Activated CD4-positive, alpha-beta T cell treated with anti-CD3 and anti-CD28 coated beads for 1 hour (primary cell): ENCODE measurements at regions not wholly inside any gene's neighbourhood (a gene's known extent, or its start where the extent isn't known, plus 50 kb on each side); places are given as distances from the start of the nearest gene placed in this dataset.

Experiments
- DNase-seq: peaks from one replicate; pipeline ENCODE4 v3.0.0-alpha.2; 2020

DNA sequence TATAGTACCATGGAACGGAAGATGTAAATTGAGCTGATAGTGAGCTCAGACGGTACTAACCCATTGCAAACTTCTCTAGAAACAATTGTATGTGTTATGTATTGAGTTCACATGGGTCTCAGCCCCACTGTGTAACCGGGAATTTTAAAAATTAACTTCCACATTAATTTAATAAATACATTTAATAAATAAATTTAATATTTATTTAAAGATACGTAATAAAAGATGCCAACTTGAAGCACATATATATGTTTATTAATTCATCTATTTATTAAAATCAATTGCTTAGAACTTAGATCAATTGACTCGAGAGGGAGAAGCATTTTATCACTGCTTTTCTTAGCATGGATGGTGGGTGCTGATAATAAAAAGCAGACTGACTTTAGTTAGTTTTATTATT is 170.1 kb upstream of the NPVF start:
- DNase-seq: no peak

DNA sequence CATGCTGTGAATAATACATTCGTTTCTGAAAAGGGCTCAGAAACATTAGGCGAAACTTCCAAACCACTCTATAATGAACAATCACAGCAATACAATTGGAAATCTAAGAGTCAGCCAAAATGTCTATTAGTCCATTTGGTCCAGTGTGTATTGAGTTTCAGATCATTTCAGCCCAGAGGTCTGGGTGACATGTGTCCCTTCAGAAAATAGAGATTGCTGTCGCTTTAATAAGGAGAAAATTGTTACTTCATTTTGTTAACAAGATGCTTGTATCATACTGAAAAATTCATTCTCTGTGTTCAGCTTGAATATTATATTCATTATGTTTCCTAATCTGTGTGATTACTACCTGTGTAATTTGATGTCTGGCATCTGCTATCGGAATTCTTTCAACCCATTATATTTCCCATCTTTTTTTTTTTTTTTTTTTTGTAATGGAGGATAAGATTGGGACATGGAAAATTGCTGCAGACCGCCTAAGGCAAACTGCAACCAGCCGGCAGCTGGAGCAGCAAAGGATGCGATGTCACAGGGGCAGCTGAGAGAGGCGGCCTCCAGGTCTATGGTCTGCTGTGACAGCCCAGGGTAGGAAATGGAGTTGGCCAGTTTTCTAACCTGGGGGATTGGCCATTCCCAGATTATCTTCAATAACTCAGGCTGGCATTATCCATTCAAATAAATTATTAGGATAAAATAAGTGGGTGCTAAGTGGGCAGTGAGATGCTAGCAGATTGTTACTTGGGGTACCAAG is 170.9 kb upstream of the NPVF start:
- no peak for DNase-seq

DNA sequence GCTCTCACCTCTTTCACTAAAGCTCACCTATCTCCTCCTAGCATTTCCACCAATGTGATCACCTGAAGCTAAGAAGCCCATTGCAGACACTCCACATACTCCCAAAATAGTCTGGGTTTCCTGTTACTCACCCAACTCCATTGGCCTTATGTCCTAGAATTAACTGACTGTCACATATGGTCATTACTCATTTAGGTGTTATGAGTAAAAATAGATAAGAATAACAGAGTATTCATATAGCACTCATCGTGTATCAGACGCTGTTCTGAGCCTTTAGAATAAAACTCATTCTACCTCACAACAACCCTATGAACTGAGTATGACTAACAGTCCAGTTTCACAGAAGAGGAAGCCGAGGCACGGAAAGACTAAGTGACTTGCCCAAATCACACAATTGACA is 174.2 kb upstream of the NPVF start:
- DNase-seq: no peak

DNA sequence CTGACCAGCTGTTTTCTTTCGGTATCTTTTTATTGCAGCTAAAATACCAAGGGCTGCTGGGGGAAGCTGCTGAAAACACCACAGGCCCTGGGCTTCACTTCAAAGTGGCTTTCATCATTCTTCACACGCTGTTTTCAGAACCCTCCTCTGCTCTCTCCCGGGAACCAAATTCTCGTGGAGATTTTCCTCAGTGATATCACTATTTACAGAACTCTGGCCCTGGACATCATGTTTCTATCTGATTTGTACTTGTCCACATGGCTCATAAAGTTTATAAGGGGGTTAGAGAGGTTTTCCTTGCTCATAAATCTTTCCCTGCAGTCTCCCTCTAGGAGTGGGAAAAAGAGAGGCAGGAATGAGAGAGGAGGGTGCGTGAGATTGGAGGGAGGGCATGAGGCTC is 177.4 kb upstream of the NPVF start:
- no peak for DNase-seq

DNA sequence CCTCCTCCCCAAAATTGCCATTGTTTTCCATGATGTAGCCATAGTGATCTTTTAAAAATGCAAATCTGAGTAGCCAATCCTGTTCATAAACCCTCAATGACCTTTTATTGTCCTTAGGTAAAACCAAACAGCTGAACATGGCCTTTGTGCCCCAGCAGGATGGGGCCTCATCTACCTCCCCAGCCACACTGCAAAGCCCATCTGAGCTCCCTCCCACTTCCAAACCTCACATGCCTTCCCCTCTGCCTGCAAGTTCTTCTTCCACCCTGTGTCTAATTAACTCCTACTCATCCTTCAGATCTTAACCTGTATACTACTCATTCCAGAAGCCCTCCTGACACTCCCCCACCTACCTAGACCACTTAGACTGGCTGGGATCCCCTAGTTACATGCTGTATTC is 178.8 kb upstream of the NPVF start:
- no peak for DNase-seq

DNA sequence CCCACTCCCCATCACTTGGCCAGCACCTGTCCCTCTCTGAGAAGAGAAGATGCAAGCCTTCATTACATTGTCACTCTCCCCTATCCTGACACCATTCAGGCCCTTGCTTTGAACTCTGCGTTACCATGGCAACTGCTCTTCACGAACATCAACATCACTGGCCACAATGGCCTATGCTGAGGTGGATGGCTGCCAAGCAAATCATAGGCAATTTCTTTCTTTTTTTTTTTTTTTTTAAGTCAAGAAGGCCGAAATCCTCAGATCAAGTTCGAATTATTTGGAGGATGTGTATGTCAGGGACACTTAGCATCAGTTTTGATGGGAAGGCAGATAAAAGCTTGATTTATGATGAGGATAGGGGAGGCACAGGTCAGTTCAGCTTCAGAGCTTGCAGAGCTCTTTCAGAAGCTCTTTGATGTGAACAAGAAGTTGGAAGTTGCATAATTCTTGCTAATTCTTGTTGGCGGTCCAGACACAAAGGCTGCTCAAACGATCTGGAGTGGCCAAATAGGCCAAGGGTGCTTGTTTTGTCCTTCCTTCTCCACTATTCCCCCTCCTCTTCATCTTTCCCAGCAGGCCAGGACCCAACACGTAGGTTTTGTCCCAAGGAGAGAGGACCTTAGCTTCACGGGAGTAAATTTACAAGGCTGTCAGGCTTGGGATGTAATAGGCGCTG is 179.9 kb upstream of the NPVF start:
- DNase-seq: no peak

DNA sequence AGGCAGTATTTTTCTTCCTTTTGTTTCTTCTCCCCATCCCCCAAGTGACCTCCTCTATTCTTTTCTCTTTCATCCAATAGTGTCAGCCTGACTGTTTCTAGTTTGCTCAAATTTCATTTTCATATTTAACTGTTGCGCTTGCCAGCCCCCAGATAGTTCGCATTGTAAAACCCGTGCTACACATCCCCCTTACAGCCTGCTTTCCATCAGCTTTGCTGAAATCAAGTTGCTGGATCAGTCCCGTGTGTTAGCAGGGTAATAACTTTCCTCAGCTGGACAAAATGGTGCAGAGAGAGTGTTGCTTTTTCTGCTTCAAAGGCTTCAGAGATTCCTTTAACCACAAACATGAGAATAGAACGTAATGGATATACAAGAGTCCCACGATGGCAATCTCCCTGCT is 180.6 kb upstream of the NPVF start:
- DNase-seq: no peak

DNA sequence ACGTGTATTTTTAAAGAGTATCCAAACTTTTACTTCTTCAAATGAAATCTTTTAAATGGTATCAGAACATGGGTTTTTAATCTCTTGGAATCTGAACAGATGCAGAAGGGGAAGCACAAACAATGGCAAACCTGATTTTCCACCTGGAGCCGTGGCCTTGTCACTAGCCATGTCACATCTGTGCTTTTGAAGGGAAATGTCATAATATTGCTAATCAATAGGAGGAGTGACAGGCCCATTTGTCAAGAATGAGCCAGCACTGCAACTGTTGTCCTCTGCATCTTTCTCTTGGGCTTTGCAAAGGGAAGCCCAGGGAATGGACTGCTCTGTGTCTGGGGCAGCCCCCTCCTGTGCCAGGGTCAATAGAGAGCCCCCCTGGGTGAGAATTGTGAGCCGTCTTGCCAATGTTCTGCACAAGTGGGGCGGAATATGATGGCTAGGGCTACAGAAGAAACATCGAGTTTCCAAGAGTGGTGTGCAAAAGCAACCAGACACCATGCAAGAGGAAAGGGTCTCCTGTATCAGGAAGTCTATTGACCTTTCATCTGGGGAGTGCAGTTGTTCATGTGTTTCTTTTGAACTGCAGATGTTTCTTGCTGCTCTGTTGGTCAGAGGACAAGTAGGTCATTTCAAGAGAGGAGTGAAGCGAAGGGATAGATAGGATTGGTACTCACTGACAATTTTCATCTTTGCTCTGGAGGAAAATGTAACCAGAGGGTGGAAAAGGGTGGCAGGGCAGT is 181.8 kb upstream of the NPVF start:
- DNase-seq: no peak

DNA sequence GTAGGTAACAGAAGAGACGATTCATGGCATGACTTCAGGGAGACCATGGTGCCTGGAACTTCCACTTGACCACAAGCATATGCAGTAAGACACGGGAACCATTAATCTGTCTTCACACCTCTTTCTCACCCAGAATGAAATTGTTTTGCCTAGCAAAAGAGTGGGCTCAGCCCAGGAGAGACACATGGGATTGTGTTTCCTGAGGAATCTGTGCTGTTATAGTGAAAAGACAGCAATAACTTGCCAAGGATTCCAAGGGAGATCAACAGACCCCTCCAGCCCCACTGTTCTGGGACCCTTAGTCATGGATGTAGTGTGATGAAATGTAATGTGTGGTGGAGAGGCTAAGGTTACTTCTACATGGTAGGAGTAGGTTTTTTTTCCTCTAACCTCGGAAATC is 192.5 kb upstream of the NPVF start:
- DNase-seq: no peak

DNA sequence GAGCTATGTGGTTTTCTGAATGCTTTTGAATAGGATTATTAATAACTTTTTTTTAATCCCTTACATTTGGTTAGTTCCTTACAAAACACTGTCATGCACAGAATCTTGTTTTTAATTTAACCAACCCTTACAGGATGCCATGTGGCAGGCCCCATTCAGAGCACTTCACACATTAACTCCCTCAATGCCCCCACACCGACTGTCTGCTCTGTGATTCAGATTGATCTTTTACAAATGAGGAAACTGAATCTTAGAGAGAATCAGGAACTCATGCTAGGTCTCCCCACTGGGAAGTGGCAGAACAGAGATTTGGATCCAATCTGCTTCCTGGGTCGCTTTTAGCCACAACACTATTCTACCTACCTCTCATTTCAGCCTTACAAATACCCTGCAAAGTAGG is 195.8 kb upstream of the NPVF start:
- no peak for DNase-seq

DNA sequence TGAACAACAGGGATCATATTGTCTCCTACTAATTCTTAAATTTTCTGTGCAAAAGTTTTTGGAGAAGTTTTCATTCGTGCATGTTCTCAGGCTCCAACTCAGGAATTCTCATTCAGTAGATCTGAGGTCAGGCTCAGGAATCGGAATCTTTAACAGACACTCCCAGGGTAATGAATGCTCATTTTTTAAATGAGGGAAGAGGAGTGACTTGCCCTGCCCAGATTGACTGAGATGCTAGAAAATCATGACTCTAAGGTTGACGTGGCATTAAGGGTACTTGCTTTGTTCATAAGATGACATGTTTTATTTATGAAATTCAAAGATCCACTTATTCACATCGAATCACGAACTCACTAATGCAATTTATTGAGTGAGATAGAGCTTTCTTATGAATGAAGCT is 196.6 kb upstream of the NPVF start:
- no peak for DNase-seq

DNA sequence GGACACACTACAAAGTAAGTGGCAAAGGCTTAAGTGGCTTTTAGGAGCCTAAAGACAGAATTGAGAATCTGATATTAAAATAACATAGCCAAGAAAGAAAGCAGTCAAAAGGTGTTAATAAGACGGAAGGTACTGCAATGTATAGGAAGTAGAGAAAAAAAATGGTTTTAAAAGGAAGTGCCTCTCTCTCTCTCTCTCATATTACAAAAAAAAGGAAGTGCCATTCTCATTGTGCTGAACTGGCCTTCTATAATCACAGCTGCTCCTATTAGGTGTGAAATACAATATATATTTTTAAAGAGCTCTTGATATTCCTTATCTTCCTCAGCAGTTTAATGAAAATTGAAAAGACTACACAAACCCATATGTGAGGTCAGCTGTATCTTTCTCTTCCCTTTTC is 199.4 kb upstream of the NPVF start:
- DNase-seq: no peak

DNA sequence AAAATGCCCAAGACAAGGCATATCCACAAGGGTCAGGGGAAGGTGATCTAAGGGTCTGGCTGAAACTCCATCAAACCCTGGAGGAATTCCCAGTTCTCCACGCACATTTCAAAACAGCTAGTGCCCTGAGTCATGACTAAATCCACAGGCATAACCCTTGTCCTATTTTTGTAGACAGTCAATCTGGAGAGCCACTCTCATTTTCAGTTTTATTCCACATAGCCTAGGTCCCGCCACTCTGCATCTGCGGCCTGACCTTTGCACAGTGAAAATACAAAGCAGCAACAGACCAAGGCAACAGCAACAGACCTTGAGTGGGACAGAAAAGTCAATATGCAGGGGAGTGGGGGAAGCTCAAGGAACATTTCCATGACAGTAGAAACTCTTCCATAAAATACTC is 201.4 kb upstream of the NPVF start:
- no peak for DNase-seq

DNA sequence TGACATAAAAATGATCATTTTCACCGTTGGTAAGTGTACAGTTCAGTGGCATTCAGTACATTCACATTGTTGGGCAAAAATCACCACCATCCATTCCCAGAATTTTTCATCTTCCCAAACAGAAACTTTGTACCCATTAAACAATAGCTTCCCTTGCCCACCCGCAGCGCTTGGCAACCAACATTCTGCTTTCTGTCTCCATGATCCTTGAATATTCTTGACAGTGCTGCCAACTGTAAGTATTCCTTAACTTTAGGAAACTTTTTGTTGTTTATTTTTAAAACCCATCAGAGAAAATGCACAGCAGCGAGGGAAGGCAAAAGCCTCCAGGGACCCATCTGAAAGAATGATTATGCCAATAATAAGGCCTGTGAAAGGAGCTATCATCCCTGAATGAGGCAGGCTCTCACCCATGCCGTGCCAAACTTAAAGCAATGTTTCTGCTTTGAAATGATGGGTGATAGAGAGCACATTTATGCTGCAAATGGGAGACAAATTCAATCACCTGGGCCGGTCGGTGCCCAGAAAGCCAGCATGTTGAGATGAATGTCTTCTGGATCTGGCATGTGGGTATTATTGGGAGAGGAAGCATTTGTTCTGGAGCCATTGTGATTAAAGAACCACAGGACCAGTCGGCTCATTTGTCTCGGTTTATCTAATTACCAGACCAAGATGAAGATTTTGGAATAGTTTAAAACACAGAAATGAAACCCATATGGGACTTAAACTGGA is 202.1 kb upstream of the NPVF start:
- no peak for DNase-seq

DNA sequence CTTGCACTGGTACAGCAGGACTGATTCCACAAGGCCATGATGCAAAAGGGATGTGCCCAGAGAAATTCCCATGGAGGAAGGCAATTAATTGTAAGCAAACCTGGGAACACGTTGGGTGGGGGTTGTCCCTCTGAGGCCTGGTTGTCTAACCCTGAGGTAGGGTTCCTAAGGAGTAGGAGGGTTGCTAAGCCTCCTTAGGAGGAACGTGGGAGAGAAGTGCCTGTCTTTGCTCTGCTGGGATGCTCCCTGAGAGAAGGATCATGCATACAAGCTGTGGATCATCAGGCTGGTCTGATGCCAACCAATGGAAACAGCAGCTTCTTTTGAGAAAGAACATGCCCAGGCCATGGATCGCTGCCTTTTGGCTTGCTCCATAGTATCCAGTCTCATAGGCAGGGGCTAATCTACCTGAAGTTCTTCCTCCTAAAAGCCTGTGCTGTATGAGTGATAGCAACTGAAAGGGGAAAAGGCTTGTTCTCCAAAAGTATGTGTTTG is 203.7 kb upstream of the NPVF start:
- DNase-seq: no peak

DNA sequence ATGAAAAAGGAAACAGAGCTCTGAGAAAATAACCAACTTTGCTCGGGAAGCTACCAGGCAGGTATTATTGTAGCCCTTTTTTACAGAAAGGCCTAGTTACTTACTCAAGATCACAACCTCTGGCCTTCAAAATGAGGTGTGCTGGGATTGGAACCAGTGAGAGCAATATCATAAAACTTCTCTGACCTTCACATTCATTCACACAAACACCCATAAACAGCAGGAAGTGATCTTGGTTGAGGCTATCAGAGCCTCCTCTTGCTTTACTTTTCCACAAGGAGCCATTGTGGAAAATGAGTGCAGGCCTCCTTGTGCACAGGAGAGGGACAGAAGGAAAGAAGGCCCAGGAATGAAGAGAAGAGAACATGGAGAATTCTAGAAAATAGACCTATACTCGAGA is 204.5 kb upstream of the NPVF start:
- DNase-seq: no peak

DNA sequence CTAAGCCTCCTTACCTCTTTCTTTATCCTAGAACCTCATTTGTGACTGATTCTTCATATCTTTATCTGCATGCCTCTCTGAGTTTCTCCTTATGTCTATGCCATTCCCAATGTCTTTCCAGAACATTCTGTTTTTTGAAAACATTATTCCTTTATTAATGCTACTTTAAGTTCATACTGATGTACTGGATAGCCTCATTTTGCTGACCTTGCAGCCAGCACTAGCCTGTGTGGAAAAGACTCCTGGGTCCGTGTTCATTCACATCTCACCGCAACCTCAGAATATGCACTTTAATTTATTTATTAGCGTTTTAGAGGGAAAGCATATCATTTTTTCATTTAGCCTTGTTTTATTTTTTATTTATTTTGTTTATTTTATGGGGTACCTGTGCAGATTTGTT is 208.1 kb upstream of the NPVF start:
- no peak for DNase-seq

DNA sequence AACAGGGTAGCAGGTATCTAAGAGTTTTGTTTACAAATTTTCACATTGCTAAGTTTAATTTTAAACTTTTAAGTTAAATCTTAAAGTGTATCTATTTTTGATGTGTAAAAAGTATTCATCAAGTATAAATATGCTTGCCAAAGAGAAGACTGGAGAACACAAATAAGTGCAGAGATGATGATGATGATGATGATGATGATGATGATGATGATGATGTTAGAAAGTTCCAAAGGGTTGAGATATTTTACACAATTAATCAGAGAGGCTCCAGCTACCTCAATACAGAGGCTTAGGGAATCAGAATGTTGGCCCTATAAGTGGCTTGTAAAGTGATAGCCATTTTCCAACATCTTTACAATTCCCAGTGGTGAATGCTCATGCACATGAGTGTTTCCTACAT is 209.0 kb upstream of the NPVF start:
- no peak for DNase-seq

DNA sequence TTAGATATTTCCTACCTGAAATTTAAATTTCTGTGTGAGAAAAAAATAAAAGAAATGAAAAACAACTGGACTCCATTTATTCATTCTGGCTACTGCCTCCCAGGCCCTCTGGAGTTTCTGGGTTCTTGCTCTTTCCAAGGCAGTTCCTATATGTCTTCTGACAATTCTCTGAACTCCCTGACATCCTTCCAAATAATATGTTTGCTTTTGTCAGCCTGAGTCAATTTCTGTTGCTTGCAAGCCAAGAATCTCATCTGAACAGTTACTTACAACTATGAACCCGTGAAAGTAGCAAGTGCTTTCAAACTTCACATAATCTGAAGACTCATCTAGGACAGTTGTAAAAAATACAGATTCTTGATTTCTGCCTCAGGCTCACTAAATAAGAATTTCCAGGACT is 216.7 kb upstream of the NPVF start:
- DNase-seq: no peak

DNA sequence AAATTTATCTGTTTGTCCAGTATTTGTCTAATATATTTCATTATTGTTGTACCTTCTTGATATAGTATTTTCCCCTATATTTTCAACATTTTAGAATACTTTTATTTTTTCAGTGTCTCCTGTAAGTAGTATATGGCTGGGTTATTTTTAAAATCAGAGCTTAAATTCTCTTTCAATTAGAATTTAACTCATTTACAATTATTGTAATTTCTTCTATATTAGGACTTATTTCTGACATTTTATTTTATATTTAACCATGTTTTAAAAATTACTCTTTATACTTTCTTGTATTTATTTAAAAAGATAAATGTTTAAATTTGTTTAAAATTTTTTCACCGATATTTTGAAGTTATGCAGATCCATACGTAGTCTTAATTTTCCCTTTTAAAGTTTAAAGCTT is 220.0 kb upstream of the NPVF start:
- no peak for DNase-seq

DNA sequence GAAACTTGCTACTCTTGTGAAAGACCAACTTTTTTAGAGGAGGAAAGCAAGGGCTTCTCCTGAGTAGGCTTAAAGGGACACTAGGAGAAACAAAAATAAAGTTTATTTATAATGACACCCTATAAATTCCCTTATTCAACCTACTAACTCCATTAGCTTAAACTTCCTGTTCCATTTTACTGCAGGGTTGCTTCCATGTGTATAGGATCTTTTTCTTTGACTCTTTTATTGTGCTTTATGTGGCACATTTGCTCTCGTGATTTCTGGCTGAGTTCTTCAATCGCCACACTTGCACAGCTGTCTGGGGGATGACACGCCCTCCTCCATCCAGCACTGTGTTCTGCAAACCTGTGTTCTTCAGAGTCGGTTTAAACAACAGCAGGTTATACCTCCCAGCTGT is 225.7 kb upstream of the NPVF start:
- no peak for DNase-seq

DNA sequence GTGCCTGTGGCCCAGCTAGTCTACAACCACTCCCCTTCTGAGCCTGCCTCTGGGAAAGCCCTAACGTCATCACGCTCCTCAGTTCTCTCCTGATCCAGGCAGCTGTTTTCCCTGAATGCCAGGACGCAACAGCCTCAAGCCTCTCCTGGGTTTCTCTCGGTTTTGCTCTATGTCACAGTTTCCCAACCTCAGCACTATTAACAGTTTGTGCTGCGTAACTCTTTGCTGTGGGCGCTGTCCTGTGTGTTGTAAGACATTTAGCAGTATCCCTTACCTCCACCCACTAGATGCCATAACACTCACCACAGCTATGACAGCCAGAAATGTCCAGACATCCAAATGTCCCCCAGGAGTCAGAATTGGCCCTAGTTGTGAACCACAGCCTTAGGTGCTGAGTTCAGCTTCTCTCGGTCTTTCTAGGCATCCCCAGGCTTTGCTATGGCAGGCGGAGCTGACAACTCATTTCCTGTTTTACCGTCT is 226.3 kb upstream of the NPVF start:
- no peak for DNase-seq

DNA sequence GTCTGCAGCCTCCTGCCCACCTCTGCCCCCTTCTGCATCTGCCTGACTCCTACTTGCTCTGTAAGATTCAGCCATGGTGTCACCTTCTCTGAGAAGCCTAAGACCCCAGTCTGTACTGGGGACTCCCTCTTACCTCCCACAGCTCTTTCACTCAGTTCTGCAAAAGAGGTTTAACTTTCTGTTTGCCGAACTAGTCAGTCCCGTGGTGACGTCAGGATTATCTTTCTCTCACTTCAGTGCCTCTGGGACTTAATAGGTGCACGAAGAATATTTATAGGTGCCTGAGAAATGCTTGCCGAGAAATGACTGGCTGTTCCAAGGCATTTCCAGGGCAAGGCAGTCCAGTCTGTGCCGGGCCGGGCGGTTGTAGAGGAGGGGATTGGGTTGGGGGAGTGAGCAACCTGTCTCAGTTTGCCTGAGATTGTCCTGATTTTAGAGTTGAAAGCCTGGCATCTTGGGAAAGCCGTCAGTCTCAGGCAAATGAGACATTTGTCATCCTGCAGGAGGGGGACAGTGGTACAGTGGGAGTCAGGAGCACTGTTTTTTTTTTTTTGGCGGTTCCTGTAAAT is 227.5 kb upstream of the NPVF start:
- DNase-seq: no peak
